HG02938 (cell line): ENCODE measurements at regions not wholly inside any gene's neighbourhood (a gene's known extent, or its start where the extent isn't known, plus 50 kb on each side); places are given as distances from the start of the nearest gene placed in this dataset.

Source experiments
- ATAC-seq: cut with Tn5 transposase; IDR thresholded peaks from one replicate; pipeline ENCODE4 v1.9.1; 2021; ENCODE audit warnings: mild to moderate bottlenecking, moderate library complexity; ENCODE audit not compliant: unreplicated experiment

GRCh38 chr16:6482696-6483468, 849.8 kb upstream of the RBFOX1 start:
- no peak for ATAC-seq

GRCh38 chr16:6481894-6482293, 850.8 kb upstream of the RBFOX1 start:
- ATAC-seq: no peak

GRCh38 chr16:6453742-6454141, 878.9 kb upstream of the RBFOX1 start:
- no peak for ATAC-seq

GRCh38 chr16:6447021-6447790, 885.4 kb upstream of the RBFOX1 start:
- ATAC-seq: no peak

- no peak for ATAC-seq
These were observed 886.3 kb upstream of the RBFOX1 start for GRCh38 chr16:6446370-6446769.

- no peak for ATAC-seq
These were observed 893.5 kb upstream of the RBFOX1 start for GRCh38 chr16:6439129-6439528.

- no peak for ATAC-seq
These were observed 903.8 kb upstream of the RBFOX1 start for GRCh38 chr16:6428861-6429260.

GRCh38 chr16:6427621-6428020, 905.0 kb upstream of the RBFOX1 start:
- ATAC-seq: no peak

GRCh38 chr16:6407596-6407995, 925.0 kb upstream of the RBFOX1 start:
- no peak for ATAC-seq

GRCh38 chr16:6406028-6406427, 926.6 kb upstream of the RBFOX1 start:
- ATAC-seq: no peak

GRCh38 chr16:6382924-6383459, 949.7 kb upstream of the RBFOX1 start:
- ATAC-seq: no peak

GRCh38 chr16:6381896-6382295, 950.7 kb upstream of the RBFOX1 start:
- no peak for ATAC-seq

GRCh38 chr16:6377956-6378355, 954.7 kb upstream of the RBFOX1 start:
- ATAC-seq: no peak

- ATAC-seq: no peak
These were observed 957.1 kb upstream of the RBFOX1 start for GRCh38 chr16:6375465-6376075.

- no peak for ATAC-seq
These were observed 957.8 kb upstream of the RBFOX1 start for GRCh38 chr16:6374821-6375220.

- no peak for ATAC-seq
These were observed 967.8 kb upstream of the RBFOX1 start for GRCh38 chr16:6364846-6365245.

- no peak for ATAC-seq
These were observed 968.6 kb upstream of the RBFOX1 start for GRCh38 chr16:6363896-6364607.

- ATAC-seq: no peak
These were observed 969.2 kb upstream of the RBFOX1 start for GRCh38 chr16:6363396-6363795.

- ATAC-seq: no peak
These were observed 970.3 kb upstream of the RBFOX1 start for GRCh38 chr16:6362321-6362720.

GRCh38 chr16:6360641-6361040, 972.0 kb upstream of the RBFOX1 start:
- ATAC-seq: no peak

- no peak for ATAC-seq
These were observed 975.7 kb upstream of the RBFOX1 start for GRCh38 chr16:6356911-6357310.
